GM18505 (cell line): ENCODE measurements at regions not wholly inside any gene's neighbourhood (a gene's known extent, or its start where the extent isn't known, plus 50 kb on each side); places are given as distances from the start of the nearest gene placed in this dataset.
"Not testable (repeated sequence)": the region's sequence is repeated elsewhere in the genome, so short reads cannot be mapped to it uniquely, and the experiment has no call there.

Source experiments
- ATAC-seq: cut with Tn5 transposase; IDR thresholded peaks from one replicate; pipeline ENCODE4 v1.9.1; 2021; ENCODE audit not compliant: unreplicated experiment
- POLR2A ChIP-seq: IDR thresholded peaks from 4 replicates; pipeline ENCODE4 v1.6.1; 2011; ENCODE audit warnings: borderline replicate concordance; ENCODE audit not compliant: insufficient read depth, insufficient read length; ENCODE audit errors: extremely low read depth

DNA sequence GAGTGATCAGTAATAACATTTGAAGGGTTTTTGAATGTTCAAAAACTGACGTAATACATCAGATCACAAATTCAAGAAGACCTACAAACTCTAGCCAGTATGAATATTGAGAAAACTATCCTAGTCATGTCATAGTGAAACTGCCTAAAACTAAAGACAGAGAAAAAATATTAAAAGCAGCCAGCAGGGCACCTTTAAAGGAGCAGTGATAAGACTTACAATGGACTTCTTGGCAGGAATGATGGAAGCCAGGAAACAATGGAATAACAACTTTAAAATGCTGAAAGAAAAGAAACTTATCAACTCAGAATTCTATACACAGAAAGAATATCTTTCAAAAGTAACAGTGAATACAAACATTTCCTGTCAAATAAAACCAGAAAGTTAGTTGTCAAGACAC lies 78.3 kb upstream of the CTBP2 start:
- ATAC-seq = no peak
- TF ChIP-seq POLR2A = no peak

DNA sequence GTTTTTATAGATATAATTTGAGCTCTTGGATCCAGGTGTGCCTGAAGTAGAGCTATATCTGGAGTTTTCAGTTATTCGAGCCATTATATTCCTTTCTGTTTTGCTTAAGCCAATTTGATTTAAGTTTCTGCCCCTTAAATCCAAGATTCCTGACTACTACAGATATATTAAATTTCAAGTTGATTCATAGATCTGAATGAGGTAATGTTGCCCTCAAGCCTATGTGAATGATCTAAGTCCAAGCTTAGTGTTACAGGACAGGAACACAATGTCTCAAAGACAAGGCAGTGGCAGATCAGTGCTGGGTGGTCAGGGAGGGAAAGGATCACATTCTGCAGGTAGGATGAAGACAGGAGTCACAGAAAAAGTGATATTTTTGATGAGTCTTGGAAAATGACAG lies 75.7 kb upstream of the CTBP2 start:
- no peak for ATAC-seq

DNA sequence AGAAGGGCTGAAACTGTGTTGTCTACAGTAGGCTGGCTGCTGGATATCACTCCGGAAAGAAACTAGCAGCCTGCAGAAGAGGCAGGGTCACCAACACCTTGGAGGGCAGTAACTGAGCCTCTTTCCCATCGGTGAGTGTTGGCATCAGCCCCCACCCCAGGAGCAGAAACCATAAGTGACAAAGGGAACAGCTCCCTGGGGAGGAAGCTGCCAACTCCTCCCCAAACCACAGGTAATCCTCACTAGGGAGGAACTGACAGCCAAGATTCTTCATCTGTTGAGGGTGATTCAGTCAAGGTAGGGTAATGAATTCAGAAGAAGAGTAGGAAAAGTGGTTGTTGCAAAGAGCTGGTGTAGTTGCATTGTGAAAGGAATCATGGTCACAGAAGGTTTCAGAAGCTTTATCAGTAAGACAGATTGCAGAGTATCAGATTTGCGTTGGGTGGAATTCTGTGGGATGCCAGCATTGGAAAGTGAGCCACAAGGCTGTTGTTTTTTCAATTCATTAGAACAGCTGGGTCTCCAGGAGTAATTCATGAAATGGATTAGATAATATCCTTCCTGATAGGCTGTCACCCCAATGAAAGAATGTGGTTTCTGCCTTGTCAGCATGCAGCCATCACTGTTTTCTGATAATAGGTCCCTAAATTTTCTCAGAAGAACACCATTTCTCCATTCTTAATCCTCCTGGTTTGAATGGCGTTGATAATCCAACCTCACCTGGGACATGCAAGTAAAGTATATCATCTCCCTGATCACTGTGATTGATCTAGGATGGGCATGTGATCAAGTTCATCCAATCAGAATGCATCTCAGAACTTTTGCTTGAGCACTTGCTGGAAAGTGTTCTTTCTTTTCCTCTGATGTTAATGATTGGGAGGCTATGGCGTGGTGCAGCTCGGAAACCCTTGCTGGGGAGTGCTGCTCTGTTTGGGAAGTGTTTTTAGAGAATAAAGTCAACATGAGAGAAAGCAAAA lies 75.0 kb upstream of the CTBP2 start:
- no peak for ATAC-seq
- no peak for TF ChIP-seq POLR2A

More for the DNA sequence above, 75.7 kb upstream of the CTBP2 start:
- no peak for TF ChIP-seq POLR2A

DNA sequence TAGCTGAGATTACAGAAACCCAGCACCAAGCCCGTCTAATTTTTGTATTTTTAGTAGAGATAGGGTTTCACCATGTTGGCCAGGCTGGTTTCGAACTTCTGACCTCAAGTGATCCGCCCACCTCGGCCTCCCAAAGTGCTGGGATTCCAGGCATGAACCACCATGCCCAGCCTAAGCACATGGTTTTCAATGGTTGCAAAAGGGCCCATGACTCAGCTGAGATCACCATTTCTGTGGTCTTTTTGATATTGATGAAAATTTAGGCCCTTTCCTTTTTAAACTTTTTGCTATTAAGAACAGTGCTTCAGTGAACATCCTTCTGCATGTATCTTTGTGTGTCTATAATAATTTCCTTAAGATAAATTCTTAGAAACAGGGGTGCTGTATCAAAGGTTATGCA lies 74.2 kb upstream of the CTBP2 start:
- not testable (repeated sequence) for ATAC-seq

DNA sequence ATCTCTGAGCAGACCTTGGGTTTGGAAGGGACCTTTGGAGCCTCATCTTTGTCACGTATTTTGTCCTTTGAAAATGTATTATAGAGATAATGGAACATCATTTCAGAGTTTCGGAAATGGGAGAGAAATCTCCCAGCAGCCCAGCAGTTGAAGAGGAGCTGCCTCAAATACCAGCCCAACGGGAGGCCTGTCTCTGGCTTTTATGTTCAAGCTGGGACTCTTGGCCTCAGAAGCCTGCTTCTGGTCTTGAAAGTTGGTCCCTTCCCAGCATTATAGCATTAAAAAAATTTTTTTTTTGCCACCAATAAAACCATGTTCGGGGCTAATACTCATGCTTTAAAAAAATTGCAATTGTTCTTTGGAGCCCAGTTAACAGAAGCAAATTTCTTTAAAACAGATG lies 73.4 kb upstream of the CTBP2 start:
- ATAC-seq = no peak
- TF ChIP-seq POLR2A = no peak

DNA sequence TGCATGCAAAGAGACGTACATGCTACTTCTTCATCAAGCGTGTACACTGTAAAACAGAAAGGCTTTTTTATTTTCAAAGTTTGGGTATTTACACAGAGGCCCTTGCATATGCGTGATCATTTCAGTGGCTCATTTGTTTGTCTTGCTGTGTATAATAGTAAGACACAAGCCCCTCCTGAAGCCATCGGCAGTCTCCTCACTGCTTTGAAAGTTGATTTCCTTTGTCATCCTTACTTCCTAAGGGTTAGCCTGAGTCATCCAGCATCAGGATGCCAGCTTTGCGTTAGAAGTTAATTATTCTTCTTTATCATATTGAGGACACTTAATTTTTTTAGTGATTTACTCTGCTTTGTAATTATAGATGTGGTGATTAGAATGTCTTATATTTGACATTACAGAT lies 72.5 kb upstream of the CTBP2 start:
- TF ChIP-seq POLR2A = no peak
- no peak for ATAC-seq

DNA sequence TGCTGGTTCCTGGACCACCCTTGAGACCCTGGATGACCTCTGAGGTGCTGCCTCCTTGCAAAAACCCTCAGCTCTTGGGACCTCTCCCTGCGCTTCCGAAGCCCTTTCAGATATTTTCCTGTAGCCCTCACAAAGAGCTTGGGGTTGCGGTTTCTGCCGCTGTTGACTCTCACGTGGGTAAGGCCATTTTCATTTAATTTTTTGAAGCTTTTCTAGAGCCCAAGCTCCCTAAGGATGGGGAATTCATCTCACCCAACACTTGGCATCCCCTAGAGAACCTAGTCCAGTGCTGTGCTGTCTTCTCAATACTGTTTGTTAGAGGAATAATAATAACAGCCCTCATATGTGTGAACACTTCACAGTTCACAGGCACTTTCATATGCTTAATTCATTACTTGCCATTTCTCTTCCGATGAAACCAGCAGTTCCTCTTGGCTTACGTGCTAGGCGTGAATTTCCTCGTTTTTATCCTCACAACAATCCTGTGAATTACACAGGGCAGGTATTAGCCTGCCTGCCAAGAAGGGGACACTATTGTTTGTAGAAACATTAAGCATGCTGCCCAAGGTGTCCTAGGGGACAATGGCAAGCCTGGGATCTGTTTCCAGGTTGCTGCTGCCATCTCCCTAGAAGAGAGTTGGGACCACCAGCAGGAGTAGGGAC lies 71.6 kb upstream of the CTBP2 start:
- no peak for ATAC-seq
- no peak for TF ChIP-seq POLR2A

DNA sequence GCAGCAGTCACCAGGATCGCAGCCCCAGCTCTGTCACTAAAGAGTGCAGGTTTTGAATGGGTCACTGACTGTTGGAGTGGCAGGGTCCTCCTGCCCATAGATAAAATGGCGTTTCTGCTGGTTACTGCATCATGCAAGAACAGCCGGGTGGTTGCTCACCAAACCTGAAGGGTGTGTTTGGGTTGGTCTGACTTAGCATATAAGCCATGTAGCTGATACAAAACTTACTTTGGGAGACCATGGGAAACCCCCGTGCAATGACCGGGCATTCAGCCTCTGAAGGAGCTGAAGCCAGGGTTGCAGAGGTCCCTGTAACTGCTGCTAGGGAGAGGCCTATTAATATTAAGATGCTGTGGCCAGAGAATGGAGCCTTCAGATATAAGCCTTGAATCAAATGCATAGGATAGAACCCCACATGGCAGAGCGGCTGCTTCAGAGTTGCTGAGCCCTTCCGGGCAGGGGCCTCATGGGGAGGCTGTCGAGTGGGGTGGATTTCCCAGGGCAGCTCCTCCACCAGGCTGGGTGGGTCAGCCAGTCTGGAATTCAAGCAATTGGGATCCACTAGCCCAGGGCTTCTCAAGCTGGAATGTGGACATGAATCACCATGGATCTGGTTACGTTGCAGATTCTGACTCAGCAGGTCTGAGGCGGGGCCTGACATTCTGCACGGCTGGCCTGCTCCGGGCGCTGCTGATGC lies 70.9 kb upstream of the CTBP2 start:
- no peak for TF ChIP-seq POLR2A
- ATAC-seq = no peak

DNA sequence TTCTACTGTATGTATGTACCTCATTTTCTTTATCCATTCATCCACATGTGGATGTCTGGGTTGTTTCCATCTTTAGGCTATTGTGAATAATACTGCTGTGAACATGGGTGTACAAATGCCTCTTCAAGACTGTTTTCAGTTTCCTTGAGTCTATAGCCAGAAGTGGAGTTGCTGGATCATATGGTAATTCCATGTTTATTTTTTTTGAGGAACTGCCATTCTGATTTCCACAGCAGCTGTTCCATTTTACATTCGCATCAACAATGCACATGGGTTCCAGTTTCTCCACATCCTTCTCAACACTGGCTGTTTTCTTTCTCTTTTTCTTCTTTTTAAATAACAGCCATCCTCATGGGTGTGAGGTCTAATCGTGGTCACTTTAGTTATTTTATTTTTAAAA lies 69.9 kb upstream of the CTBP2 start:
- no peak for ATAC-seq

DNA sequence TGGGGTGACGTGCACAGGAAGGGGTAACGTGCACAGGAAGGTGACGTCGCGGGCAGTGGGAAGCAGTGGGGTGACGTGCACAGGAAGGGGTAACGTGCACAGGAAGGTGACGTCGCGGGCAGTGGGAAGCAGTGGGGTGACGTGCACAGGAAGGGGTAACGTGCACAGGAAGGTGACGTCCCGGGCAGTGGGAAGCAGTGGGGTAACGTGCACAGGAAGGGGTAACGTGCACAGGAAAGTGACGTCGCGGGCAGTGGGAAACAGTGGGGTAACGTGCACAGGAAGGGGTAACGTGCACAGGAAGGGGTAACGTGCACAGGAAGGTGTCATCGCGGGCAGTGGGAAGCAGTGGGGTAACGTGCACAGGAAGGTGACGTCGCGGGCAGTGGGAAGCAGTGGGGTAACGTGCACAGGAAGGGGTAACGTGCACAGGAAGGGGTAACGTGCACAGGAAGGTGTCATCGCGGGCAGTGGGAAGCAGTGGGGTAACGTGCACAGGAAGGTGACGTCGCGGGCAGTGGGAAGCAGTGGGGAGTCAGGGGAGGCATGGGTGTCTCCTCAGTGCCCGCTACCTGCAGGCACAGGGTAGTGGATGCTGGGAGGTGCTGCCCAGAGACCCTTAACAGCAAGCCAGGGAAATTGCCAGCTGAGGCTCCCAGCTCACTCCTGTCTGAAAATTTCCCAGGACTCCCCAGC lies 68.0 kb upstream of the CTBP2 start:
- not testable (repeated sequence) for ATAC-seq

More for the DNA sequence above, 69.9 kb upstream of the CTBP2 start:
- TF ChIP-seq POLR2A = no peak

DNA sequence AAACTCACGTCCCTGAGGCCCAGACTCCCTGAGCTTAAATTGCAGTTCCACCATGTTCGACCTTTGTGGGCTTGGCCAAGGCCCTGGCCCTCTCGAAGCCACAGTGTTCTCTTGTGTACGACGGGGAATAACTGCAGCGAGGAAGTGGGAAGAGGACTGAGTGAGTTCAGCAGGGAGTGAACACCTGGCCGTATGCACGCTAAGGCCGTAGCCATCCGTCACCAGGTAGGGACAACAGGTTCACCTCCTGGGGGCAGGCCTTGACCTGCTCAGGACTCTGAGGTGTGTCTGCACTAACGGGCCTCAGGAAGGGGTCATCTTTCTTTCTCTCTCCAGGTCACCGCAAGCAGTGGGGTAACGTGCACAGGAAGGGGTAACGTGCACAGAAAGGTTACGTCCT lies 67.2 kb upstream of the CTBP2 start:
- no peak for ATAC-seq
- no peak for TF ChIP-seq POLR2A

DNA sequence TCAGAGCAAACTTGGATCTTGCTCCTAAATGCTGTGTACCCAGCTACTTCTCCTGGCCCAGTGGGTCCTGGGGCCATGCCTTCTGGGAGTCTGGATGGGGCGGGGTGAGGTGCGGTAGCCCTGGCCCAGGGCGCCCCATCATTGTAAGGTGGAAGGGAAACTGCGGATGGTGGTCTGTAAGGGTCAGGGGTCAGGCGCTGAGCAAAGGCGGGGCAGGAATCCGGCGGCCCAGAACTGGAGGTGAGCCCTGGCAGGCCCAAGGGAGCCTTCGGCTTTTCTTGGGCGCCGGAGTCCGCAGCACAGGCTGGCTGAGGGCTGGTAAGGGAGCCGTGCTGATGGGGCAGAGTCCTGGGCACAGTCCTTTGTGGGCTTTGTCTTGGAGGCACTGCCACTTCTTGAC lies 66.5 kb upstream of the CTBP2 start:
- ATAC-seq = no peak

DNA sequence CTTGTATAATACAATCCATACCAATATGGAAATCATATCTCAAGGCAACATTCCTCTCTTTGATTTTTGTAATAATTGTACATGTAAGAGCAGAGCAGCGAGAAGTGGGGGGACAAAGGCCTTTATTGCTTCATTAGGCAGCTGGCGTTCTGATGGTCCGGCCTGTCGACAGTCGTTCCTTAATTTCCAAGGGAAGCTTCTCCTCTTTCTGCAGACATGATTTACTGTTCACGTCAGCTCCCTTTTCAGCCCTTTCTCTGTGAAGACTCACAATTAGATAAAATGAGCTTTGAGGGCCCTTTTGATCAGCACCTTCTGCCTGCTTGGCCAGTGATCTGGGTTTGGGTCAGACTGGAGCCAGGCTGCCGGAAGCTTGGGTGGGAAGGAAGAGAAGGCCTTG lies 65.6 kb upstream of the CTBP2 start:
- ATAC-seq = no peak
- TF ChIP-seq POLR2A = no peak

More for the DNA sequence above, 66.5 kb upstream of the CTBP2 start:
- no peak for TF ChIP-seq POLR2A

DNA sequence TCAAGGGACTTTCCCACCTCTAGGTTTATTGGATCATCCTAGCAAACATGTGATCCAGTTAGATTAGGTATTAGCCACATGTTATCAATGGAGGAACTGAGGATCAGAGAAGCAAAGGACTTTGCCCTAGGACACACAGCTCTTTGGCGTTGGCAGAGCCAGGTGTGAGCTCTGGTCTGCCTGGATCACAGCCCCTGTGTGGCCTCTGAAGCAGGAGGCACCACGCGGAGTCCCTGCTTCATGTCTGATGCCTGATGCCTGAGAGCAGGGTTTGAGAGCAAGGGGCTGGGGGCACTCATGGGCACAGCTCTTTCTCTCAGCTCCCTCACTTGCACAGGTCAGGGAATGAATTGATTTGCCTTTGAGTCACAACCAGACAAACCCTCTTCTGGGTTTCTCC lies 64.7 kb upstream of the CTBP2 start:
- TF ChIP-seq POLR2A = no peak
- no peak for ATAC-seq
